HEK293 (cell line): ENCODE measurements at regions not wholly inside any gene's neighbourhood (a gene's known extent, or its start where the extent isn't known, plus 50 kb on each side); places are given as distances from the start of the nearest gene placed in this dataset.
A peak's percentile ranks its signal among the peaks of the same experiment; 100 is the strongest.

Source experiments
- BCL6B ChIP-seq: fragments of 450-650 bp; formaldehyde crosslinking; IDR thresholded peaks from 2 replicates; pipeline ENCODE4 v1.5.1; 2017; ENCODE audit warnings: missing biosample characterization, missing genetic modification characterization
- KLF8 ChIP-seq: fragments of 450-650 bp; formaldehyde crosslinking; IDR thresholded peaks from 2 replicates; pipeline ENCODE4 v1.5.1; 2016; ENCODE audit warnings: missing biosample characterization, missing genetic modification characterization
- OVOL3 ChIP-seq: fragments of 450-650 bp; formaldehyde crosslinking; IDR thresholded peaks from 2 replicates; pipeline ENCODE4 v1.5.1; 2016; ENCODE audit warnings: missing biosample characterization, missing genetic modification characterization
- SP3 ChIP-seq: fragments of 450-650 bp; formaldehyde crosslinking; IDR thresholded peaks from 2 replicates; pipeline ENCODE4 v1.5.1; 2016; ENCODE audit warnings: missing biosample characterization, missing genetic modification characterization
- ZIC2 ChIP-seq: fragments of 450-650 bp; formaldehyde crosslinking; IDR thresholded peaks from 2 replicates; pipeline ENCODE4 v1.5.1; 2016; ENCODE audit warnings: missing biosample characterization, missing genetic modification characterization
- ZNF10 ChIP-seq: fragments of 450-650 bp; formaldehyde crosslinking; IDR thresholded peaks from 2 replicates; pipeline ENCODE4 v1.5.1; 2017; ENCODE audit warnings: missing biosample characterization, missing genetic modification characterization
- ZNF121 ChIP-seq: fragments of 450-650 bp; formaldehyde crosslinking; IDR thresholded peaks from 2 replicates; pipeline ENCODE4 v1.5.1; 2016; ENCODE audit warnings: missing biosample characterization, missing genetic modification characterization
- ZNF266 ChIP-seq: fragments of 450-650 bp; formaldehyde crosslinking; IDR thresholded peaks from 2 replicates; pipeline ENCODE4 v1.5.1; 2016; ENCODE audit warnings: missing biosample characterization, missing genetic modification characterization, low read depth
- ZNF354C ChIP-seq: fragments of 450-650 bp; formaldehyde crosslinking; IDR thresholded peaks from 2 replicates; pipeline ENCODE4 v1.5.1; 2016; ENCODE audit warnings: missing biosample characterization, missing genetic modification characterization, low read depth, borderline replicate concordance
- ZNF394 ChIP-seq: fragments of 450-650 bp; formaldehyde crosslinking; IDR thresholded peaks from 2 replicates; pipeline ENCODE4 v1.5.1; 2016; ENCODE audit warnings: missing biosample characterization, missing genetic modification characterization, mild to moderate bottlenecking, moderate library complexity, borderline replicate concordance
- ZNF426 ChIP-seq: fragments of 450-650 bp; formaldehyde crosslinking; IDR thresholded peaks from 2 replicates; pipeline ENCODE4 v1.5.1; 2017; ENCODE audit warnings: missing biosample characterization, missing genetic modification characterization, mild to moderate bottlenecking, inconsistent platforms, moderate library complexity
- ZNF510 ChIP-seq: fragments of 450-650 bp; formaldehyde crosslinking; IDR thresholded peaks from 2 replicates; pipeline ENCODE4 v1.5.1; 2018; ENCODE audit warnings: mild to moderate bottlenecking, missing genetic modification characterization, missing biosample characterization; ENCODE audit not compliant: insufficient replicate concordance
- ZNF555 ChIP-seq: fragments of 450-650 bp; formaldehyde crosslinking; conservative IDR thresholded peaks from 2 replicates; pipeline ENCODE4 v1.5.1; 2017; ENCODE audit warnings: missing biosample characterization, mild to moderate bottlenecking, missing genetic modification characterization, inconsistent platforms
- ZNF560 ChIP-seq: fragments of 450-650 bp; formaldehyde crosslinking; IDR thresholded peaks from 2 replicates; pipeline ENCODE4 v1.5.1; 2017; ENCODE audit warnings: missing biosample characterization, missing genetic modification characterization, borderline replicate concordance
- ZNF571 ChIP-seq: fragments of 450-650 bp; formaldehyde crosslinking; IDR thresholded peaks from 2 replicates; pipeline ENCODE4 v1.5.0; 2017; ENCODE audit warnings: missing biosample characterization, missing genetic modification characterization
- ZNF624 ChIP-seq: fragments of 450-650 bp; formaldehyde crosslinking; IDR thresholded peaks from 2 replicates; pipeline ENCODE4 v1.5.1; 2017; ENCODE audit warnings: missing biosample characterization, missing genetic modification characterization
- ZNF629 ChIP-seq: fragments of 450-650 bp; formaldehyde crosslinking; IDR thresholded peaks from 2 replicates; pipeline ENCODE4 v1.5.1; 2017; ENCODE audit warnings: missing biosample characterization, missing genetic modification characterization
- ZNF654 ChIP-seq: fragments of 450-650 bp; formaldehyde crosslinking; IDR thresholded peaks from 2 replicates; pipeline ENCODE4 v1.5.1; 2016; ENCODE audit warnings: low read depth, missing biosample characterization, missing genetic modification characterization
- ZNF692 ChIP-seq: fragments of 450-650 bp; formaldehyde crosslinking; IDR thresholded peaks from 2 replicates; pipeline ENCODE4 v1.5.1; 2016; ENCODE audit warnings: missing biosample characterization, missing genetic modification characterization
- ZNF76 ChIP-seq: fragments of 450-650 bp; formaldehyde crosslinking; IDR thresholded peaks from 2 replicates; pipeline ENCODE4; 2016; ENCODE audit warnings: low read depth, missing biosample characterization, missing genetic modification characterization, borderline replicate concordance
- ZNF785 ChIP-seq: fragments of 450-650 bp; formaldehyde crosslinking; IDR thresholded peaks from 2 replicates; pipeline ENCODE4 v1.5.1; 2016; ENCODE audit warnings: missing biosample characterization, missing genetic modification characterization
- ZSCAN16 ChIP-seq: fragments of 450-650 bp; formaldehyde crosslinking; IDR thresholded peaks from 2 replicates; pipeline ENCODE4 v1.5.1; 2016; ENCODE audit warnings: missing biosample characterization, missing genetic modification characterization
- TF ChIP-seq, protein P1 (sequence below): fragments of 450-650 bp; formaldehyde crosslinking; IDR thresholded peaks from 2 replicates; pipeline ENCODE4 v1.5.1; 2016; ENCODE audit warnings: missing biosample characterization, missing genetic modification characterization, borderline replicate concordance
- TF ChIP-seq, protein P2 (sequence below): fragments of 450-650 bp; formaldehyde crosslinking; IDR thresholded peaks from 2 replicates; pipeline ENCODE4 v1.5.1; 2016; ENCODE audit warnings: missing biosample characterization, missing genetic modification characterization
- TF ChIP-seq, protein P3 (sequence below): fragments of 450-650 bp; formaldehyde crosslinking; conservative IDR thresholded peaks from 2 replicates; pipeline ENCODE4 v1.5.1; 2016; ENCODE audit warnings: low read depth, missing biosample characterization, missing genetic modification characterization

DNA sequence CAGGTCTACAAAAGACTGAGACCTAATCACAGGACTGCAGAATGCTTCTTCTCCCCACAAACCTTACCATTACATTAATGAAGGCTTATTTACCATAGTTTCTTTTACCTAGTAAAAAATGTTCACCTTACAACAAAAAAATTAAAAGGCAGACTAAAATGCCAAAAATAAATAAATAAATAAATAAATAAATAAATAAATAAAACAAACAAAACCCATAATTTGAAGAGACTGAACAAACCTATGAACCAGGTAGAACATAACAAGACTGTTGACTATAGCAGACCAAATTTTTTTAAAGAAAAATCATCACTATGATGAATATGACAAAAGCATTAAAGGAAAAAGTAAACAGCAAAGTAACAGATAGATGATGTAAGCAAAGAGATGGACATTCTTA lies 946.3 kb downstream of the EPHA7 start (continued):
- TF ChIP-seq BCL6B (tag by site-specific recombination), result no peak
- TF ChIP-seq, protein P1, sequence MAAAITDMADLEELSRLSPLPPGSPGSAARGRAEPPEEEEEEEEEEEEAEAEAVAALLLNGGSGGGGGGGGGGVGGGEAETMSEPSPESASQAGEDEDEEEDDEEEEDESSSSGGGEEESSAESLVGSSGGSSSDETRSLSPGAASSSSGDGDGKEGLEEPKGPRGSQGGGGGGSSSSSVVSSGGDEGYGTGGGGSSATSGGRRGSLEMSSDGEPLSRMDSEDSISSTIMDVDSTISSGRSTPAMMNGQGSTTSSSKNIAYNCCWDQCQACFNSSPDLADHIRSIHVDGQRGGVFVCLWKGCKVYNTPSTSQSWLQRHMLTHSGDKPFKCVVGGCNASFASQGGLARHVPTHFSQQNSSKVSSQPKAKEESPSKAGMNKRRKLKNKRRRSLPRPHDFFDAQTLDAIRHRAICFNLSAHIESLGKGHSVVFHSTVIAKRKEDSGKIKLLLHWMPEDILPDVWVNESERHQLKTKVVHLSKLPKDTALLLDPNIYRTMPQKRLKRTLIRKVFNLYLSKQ, result 0 out of 2 replicates have a peak, but pooled peaks have one; percentile 23
- peak; percentile 78 for TF ChIP-seq ZNF426 (tag by site-specific recombination)
- 0 out of 2 replicates have a peak, but pooled peaks have one; percentile 20 for TF ChIP-seq ZNF121 (tag by site-specific recombination)
- TF ChIP-seq ZNF76 (tag by site-specific recombination), result no peak
- peak; percentile 66; the same call in 1 of the 2 replicates for TF ChIP-seq ZNF354C (tag by site-specific recombination)
- no peak for TF ChIP-seq ZNF571 (tag by site-specific recombination)
- peak; percentile 70 for TF ChIP-seq ZNF266 (tag by site-specific recombination)
- TF ChIP-seq ZIC2 (tag by site-specific recombination), result no peak
- TF ChIP-seq ZNF785 (tag by site-specific recombination), result no peak
- TF ChIP-seq ZNF560, result peak; percentile 82; the same call in 1 of the 2 replicates
- no peak for TF ChIP-seq ZNF692
- TF ChIP-seq, protein P2, sequence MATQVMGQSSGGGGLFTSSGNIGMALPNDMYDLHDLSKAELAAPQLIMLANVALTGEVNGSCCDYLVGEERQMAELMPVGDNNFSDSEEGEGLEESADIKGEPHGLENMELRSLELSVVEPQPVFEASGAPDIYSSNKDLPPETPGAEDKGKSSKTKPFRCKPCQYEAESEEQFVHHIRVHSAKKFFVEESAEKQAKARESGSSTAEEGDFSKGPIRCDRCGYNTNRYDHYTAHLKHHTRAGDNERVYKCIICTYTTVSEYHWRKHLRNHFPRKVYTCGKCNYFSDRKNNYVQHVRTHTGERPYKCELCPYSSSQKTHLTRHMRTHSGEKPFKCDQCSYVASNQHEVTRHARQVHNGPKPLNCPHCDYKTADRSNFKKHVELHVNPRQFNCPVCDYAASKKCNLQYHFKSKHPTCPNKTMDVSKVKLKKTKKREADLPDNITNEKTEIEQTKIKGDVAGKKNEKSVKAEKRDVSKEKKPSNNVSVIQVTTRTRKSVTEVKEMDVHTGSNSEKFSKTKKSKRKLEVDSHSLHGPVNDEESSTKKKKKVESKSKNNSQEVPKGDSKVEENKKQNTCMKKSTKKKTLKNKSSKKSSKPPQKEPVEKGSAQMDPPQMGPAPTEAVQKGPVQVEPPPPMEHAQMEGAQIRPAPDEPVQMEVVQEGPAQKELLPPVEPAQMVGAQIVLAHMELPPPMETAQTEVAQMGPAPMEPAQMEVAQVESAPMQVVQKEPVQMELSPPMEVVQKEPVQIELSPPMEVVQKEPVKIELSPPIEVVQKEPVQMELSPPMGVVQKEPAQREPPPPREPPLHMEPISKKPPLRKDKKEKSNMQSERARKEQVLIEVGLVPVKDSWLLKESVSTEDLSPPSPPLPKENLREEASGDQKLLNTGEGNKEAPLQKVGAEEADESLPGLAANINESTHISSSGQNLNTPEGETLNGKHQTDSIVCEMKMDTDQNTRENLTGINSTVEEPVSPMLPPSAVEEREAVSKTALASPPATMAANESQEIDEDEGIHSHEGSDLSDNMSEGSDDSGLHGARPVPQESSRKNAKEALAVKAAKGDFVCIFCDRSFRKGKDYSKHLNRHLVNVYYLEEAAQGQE, result peak; percentile 75
- no peak for TF ChIP-seq OVOL3 (tag by site-specific recombination)
- TF ChIP-seq KLF8 (tag by site-specific recombination), result no peak
- 0 out of 2 replicates have a peak, but pooled peaks have one; percentile 14 for TF ChIP-seq SP3 (tag by site-specific recombination)
- peak; percentile 67 for TF ChIP-seq ZNF510 (tag by site-specific recombination)
- TF ChIP-seq ZNF624 (tag by site-specific recombination), result no peak
- TF ChIP-seq, protein P3, sequence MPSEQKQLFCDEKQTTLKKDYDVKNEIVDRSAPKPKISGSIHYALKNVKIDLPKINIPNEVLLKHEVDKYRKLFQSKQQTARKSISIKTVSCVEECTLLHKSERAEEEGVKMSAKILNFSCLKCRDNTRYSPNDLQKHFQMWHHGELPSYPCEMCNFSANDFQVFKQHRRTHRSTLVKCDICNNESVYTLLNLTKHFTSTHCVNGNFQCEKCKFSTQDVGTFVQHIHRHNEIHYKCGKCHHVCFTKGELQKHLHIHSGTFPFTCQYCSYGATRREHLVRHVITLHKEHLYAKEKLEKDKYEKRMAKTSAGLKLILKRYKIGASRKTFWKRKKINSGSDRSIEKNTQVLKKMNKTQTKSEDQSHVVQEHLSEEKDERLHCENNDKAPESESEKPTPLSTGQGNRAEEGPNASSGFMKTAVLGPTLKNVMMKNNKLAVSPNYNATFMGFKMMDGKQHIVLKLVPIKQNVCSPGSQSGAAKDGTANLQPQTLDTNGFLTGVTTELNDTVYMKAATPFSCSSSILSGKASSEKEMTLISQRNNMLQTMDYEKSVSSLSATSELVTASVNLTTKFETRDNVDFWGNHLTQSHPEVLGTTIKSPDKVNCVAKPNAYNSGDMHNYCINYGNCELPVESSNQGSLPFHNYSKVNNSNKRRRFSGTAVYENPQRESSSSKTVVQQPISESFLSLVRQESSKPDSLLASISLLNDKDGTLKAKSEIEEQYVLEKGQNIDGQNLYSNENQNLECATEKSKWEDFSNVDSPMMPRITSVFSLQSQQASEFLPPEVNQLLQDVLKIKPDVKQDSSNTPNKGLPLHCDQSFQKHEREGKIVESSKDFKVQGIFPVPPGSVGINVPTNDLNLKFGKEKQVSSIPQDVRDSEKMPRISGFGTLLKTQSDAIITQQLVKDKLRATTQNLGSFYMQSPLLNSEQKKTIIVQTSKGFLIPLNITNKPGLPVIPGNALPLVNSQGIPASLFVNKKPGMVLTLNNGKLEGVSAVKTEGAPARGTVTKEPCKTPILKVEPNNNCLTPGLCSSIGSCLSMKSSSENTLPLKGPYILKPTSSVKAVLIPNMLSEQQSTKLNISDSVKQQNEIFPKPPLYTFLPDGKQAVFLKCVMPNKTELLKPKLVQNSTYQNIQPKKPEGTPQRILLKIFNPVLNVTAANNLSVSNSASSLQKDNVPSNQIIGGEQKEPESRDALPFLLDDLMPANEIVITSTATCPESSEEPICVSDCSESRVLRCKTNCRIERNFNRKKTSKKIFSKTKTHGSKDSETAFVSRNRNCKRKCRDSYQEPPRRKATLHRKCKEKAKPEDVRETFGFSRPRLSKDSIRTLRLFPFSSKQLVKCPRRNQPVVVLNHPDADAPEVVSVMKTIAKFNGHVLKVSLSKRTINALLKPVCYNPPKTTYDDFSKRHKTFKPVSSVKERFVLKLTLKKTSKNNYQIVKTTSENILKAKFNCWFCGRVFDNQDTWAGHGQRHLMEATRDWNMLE (tag by site-specific recombination), result peak; percentile 84
- peak; percentile 24; the same call in 1 of the 2 replicates for TF ChIP-seq ZNF654 (tag by site-specific recombination)
- peak; percentile 88 for TF ChIP-seq ZNF555 (tag by site-specific recombination)
- no peak for TF ChIP-seq ZSCAN16 (tag by site-specific recombination)
- peak; percentile 89 for TF ChIP-seq ZNF394 (tag by site-specific recombination)
- TF ChIP-seq ZNF10 (tag by site-specific recombination), result no peak
- no peak for TF ChIP-seq ZNF629 (tag by site-specific recombination)
